Gastroesophageal sphincter (tissue), 3 donors: ENCODE measurements at regions not wholly inside any gene's neighbourhood (a gene's known extent, or its start where the extent isn't known, plus 50 kb on each side); places are given as distances from the start of the nearest gene placed in this dataset.

Experiments
- EP300 ChIP-seq: sonication (generic); formaldehyde crosslinking; IDR thresholded peaks from one replicate; pipeline ENCODE4 v1.6.1; 2017; ENCODE audit warnings: antibody characterized with exemption, mild to moderate bottlenecking
- TF ChIP-seq, protein P1 (sequence below), 4 experiments: fragments of 200-600 bp in 2 of 4; fragments of 450-650 bp in 2 of 4; sonication (generic) in 1 of 4; IDR thresholded peaks; one replicate each; pipeline ENCODE4 v1.5.1; 2017 to 2019; ENCODE audit warnings: antibody characterized with exemption in 4 of 4, mild to moderate bottlenecking in 2 of 4, moderate library complexity in 2 of 4

DNA sequence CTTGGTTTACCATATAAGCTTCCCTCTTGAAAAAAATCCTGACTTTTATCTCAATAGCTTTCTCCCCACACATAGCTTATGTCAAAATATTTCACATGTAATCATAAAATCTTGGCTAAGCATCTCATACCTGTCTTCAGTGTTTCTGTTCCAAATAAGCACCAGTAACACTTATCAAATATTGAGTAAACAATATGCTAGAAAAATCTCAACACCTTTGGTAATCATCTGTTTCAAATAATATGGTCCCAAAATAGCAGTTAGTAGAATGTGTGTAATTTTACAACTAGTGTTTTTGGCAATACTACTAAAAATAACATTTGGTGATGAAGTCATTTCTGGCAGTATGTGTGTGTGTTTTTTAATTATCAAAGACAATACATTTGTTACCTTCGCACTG is 2138.2 kb downstream of the PCDH7 start:
- TF ChIP-seq, protein P1, sequence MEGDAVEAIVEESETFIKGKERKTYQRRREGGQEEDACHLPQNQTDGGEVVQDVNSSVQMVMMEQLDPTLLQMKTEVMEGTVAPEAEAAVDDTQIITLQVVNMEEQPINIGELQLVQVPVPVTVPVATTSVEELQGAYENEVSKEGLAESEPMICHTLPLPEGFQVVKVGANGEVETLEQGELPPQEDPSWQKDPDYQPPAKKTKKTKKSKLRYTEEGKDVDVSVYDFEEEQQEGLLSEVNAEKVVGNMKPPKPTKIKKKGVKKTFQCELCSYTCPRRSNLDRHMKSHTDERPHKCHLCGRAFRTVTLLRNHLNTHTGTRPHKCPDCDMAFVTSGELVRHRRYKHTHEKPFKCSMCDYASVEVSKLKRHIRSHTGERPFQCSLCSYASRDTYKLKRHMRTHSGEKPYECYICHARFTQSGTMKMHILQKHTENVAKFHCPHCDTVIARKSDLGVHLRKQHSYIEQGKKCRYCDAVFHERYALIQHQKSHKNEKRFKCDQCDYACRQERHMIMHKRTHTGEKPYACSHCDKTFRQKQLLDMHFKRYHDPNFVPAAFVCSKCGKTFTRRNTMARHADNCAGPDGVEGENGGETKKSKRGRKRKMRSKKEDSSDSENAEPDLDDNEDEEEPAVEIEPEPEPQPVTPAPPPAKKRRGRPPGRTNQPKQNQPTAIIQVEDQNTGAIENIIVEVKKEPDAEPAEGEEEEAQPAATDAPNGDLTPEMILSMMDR (IDR thresholded peaks at IDR 0.05): no peak
- TF ChIP-seq EP300: no peak
